AG09319 (cell line): ENCODE measurements at regions not wholly inside any gene's neighbourhood (a gene's known extent, or its start where the extent isn't known, plus 50 kb on each side); places are given as distances from the start of the nearest gene placed in this dataset.

Experiments
- DNase-seq: peaks from one replicate; pipeline ENCODE4 v3.0.0-alpha.2; 2010; ENCODE audit warnings: low read depth; ENCODE audit errors: extremely low read depth
- TF ChIP-seq, protein P1 (sequence below): IDR thresholded peaks from 2 replicates; pipeline ENCODE4 v1.5.1; 2011; ENCODE audit warnings: low read depth, mild to moderate bottlenecking, inconsistent platforms, low read length, moderate library complexity

- no peak for DNase-seq
- TF ChIP-seq, protein P1, sequence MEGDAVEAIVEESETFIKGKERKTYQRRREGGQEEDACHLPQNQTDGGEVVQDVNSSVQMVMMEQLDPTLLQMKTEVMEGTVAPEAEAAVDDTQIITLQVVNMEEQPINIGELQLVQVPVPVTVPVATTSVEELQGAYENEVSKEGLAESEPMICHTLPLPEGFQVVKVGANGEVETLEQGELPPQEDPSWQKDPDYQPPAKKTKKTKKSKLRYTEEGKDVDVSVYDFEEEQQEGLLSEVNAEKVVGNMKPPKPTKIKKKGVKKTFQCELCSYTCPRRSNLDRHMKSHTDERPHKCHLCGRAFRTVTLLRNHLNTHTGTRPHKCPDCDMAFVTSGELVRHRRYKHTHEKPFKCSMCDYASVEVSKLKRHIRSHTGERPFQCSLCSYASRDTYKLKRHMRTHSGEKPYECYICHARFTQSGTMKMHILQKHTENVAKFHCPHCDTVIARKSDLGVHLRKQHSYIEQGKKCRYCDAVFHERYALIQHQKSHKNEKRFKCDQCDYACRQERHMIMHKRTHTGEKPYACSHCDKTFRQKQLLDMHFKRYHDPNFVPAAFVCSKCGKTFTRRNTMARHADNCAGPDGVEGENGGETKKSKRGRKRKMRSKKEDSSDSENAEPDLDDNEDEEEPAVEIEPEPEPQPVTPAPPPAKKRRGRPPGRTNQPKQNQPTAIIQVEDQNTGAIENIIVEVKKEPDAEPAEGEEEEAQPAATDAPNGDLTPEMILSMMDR: no peak
These were observed 290.9 kb downstream of the AACS start for GRCh38 chr12:125356111-125356510.

DNA sequence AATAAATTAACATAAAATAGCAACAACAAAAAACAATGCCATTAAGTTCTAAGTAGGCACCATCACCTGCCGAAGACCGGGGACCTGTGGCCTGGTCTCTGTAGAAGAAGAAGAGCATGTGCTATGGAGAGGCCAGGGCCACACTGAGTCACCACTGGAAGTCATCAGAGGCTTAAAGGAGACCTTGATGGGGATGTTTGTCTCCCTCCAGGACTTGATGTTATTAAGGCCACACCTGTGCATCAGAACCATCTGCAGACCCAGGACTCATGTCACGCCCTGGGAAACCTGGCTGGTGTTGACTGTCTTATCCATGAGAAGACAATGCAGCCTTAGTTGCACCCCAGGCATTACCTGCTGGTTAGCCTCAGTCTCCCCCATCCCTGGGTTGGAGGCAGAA lies 292.3 kb downstream of the AACS start:
- TF ChIP-seq, protein P1: no peak
- no peak for DNase-seq

DNA sequence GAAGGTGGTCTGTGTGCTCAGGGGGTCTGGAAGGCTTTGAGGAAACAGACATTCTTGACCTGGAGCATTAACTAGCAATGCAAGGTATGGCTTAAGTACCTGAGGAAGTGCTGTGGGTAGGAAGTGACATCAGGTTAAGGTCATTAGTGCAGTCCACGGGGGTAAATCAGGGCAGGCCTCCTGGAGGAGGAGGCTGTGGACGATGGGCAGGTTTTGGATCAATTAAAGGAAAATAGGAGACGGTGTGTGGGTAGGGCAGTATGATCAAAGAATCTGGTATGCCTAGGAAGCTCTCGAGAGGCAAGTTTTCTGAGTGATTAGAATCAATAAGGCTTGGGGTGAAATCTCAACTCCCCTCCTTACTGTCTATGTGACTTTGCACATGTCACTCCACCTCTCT lies 295.3 kb downstream of the AACS start:
- no peak for DNase-seq
- TF ChIP-seq, protein P1: no peak

- TF ChIP-seq, protein P1: no peak
These were observed 305.8 kb downstream of the AACS start for GRCh38 chr12:125371033-125371432.

DNA sequence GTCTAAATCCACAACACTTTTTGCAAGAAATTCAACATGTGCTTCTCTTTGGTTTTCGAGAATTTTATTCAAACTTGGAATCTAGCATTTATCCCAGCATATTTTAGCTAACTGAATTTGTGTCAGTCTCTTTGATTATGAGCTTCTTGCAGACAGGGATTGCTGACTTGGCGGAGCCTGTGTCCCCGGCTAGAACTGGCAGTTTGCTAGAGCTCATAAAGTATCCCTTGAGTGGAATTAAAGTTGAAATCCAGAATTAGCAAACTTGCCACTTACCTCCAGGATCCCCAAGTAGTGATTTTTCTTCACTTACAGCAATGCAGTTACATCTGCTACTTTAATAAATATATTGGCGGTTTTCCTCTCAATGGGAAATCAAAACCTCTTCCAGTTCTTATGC lies 306.9 kb downstream of the AACS start:
- TF ChIP-seq, protein P1: no peak
- DNase-seq: no peak

More at GRCh38 chr12:125371033-125371432, 305.8 kb downstream of the AACS start:
- DNase-seq: no peak

DNA sequence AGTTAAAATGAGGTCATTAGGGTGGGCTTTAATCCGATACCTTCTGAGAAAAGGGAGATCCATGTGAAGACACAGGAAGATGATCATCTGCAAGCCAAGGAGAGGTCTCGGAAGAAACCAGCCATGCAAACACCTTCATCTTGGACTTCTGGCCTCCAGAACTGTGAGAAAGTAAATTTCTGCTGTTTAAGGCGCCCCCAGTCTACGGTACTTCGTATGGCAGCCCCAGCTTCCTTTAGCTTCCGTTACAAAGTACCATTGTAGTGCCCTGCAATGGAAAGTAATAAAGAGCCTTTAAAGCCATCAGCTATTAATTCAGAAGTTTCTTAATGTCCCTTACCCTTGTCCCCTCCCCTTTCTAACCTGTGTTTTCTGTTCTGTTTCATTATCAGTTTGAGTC lies 308.1 kb downstream of the AACS start:
- TF ChIP-seq, protein P1: no peak

GRCh38 chr12:125376422-125376821 lies 311.2 kb downstream of the AACS start:
- TF ChIP-seq, protein P1: no peak
- no peak for DNase-seq

More for the DNA sequence above, 308.1 kb downstream of the AACS start:
- DNase-seq: no peak
